ENCODE measurements at regions not wholly inside any gene's neighbourhood (a gene's known extent, or its start where the extent isn't known, plus 50 kb on each side); places are given as distances from the start of the nearest gene placed in this dataset.
A peak's percentile ranks its signal among the peaks of the same experiment; 100 is the strongest.

- Histone ChIP-seq H3K27ac (ENCODE audit: low read length) (no peak overlapping the region), H3K36me3 (ENCODE audit: control insufficient read depth, insufficient read depth, low read length) (no peaks in the 10 kb centered on the region), H3K4me1 (ENCODE audit: control insufficient read depth, insufficient read depth, low read length) (peaks cover 13% of the 10 kb centered on the region), H3K4me3 (ENCODE audit: low read length) (no peak overlapping the region), H3K9me3 (ENCODE audit: control insufficient read depth, insufficient read depth, low read length) (no peaks in the 10 kb centered on the region), H3K27me3 (ENCODE audit: control insufficient read depth, insufficient read depth, low read length) (no peaks in the 10 kb centered on the region)
- no peaks in the 10 kb centered on the region for H3K36me3 Mint-ChIP-seq
- no peak for TF ChIP-seq CTCF (IDR thresholded peaks at IDR 0.05)
- H3K27me3 Mint-ChIP-seq (ENCODE audit: low read depth in 2 of 2) = peaks cover 7 to 10% of the 10 kb centered on the region in 2 donors
- H3K27ac Mint-ChIP-seq = no peak overlapping the region
- intact Hi-C loops (cut with micrococcal nuclease) = no loop called here
- ATAC-seq = no peak
- DNase-seq = no peak
- H3K9me3 Mint-ChIP-seq = no peaks in the 10 kb centered on the region
- WGBS (ENCODE audit: insufficient coverage) = 91% methylated on average over 2 of the region's 2 CpGs
- H3K4me3 Mint-ChIP-seq = no peak overlapping the region
- peaks cover 13 to 18% of the 10 kb centered on the region in 2 donors for H3K4me1 Mint-ChIP-seq
Observed at GRCh38 chr5:61272688-61273087, 59.4 kb upstream of the ZSWIM6 start.

GRCh38 chr5:61273279-61273975 is 58.6 kb upstream of the ZSWIM6 start:
- no peaks in the 10 kb centered on the region for H3K9me3 Mint-ChIP-seq
- H3K27ac ChIP-seq (ENCODE audit: low read length) = no peak overlapping the region
- H3K4me1 ChIP-seq (ENCODE audit: control insufficient read depth, insufficient read depth, low read length) = peaks cover 13% of the 10 kb centered on the region
- H3K4me1 Mint-ChIP-seq = peaks cover 13 to 18% of the 10 kb centered on the region in 2 donors
- no peaks in the 10 kb centered on the region for H3K36me3 ChIP-seq (ENCODE audit: control insufficient read depth, insufficient read depth, low read length)
- no peaks in the 10 kb centered on the region for H3K27me3 ChIP-seq (ENCODE audit: control insufficient read depth, insufficient read depth, low read length)
- H3K36me3 Mint-ChIP-seq = no peaks in the 10 kb centered on the region
- DNase-seq (no peak), ATAC-seq (no peak)
- no peak overlapping the region for H3K4me3 ChIP-seq (ENCODE audit: low read length)
- peaks cover 7 to 10% of the 10 kb centered on the region in 2 donors for H3K27me3 Mint-ChIP-seq (ENCODE audit: low read depth in 2 of 2)
- 83% methylated on average over 1 of the region's 1 CpG for WGBS (ENCODE audit: insufficient coverage)
- intact Hi-C loops (cut with micrococcal nuclease) = no loop called here
- H3K4me3 Mint-ChIP-seq = no peak overlapping the region
- no peak for TF ChIP-seq CTCF (IDR thresholded peaks at IDR 0.05)
- H3K9me3 ChIP-seq (ENCODE audit: control insufficient read depth, insufficient read depth, low read length) = no peaks in the 10 kb centered on the region
- H3K27ac Mint-ChIP-seq = no peak overlapping the region

GRCh38 chr5:61274511-61274911 is 57.5 kb upstream of the ZSWIM6 start:
- H3K27ac Mint-ChIP-seq = no peak overlapping the region
- TF ChIP-seq CTCF (IDR thresholded peaks at IDR 0.05) = no peak
- intact Hi-C loops (cut with micrococcal nuclease) = no loop called here
- Histone ChIP-seq H3K4me1 (ENCODE audit: control insufficient read depth, insufficient read depth, low read length) (peaks cover 13% of the 10 kb centered on the region), H3K4me3 (ENCODE audit: low read length) (no peak overlapping the region), H3K9me3 (ENCODE audit: control insufficient read depth, insufficient read depth, low read length) (no peaks in the 10 kb centered on the region), H3K36me3 (ENCODE audit: control insufficient read depth, insufficient read depth, low read length) (no peaks in the 10 kb centered on the region), H3K27me3 (ENCODE audit: control insufficient read depth, insufficient read depth, low read length) (no peaks in the 10 kb centered on the region), H3K27ac (ENCODE audit: low read length) (no peak overlapping the region)
- H3K4me3 Mint-ChIP-seq = no peak overlapping the region
- H3K36me3 Mint-ChIP-seq = no peaks in the 10 kb centered on the region
- peaks cover 5 to 7% of the 10 kb centered on the region in 2 donors for H3K27me3 Mint-ChIP-seq (ENCODE audit: low read depth in 2 of 2)
- no peak for DNase-seq
- H3K4me1 Mint-ChIP-seq = peaks cover 12 to 13% of the 10 kb centered on the region in 2 donors
- H3K9me3 Mint-ChIP-seq = no peaks in the 10 kb centered on the region
- ATAC-seq = no peak

- peak; percentile 36 to 72 (median 46) for ATAC-seq
Observed at GRCh38 chr5:61275841-61276240, 56.2 kb upstream of the ZSWIM6 start.

More at GRCh38 chr5:61275841-61276240, 56.2 kb upstream of the ZSWIM6 start:
- Histone ChIP-seq H3K27me3 (ENCODE audit: control insufficient read depth, insufficient read depth, low read length) (no peaks in the 10 kb centered on the region), H3K9me3 (ENCODE audit: control insufficient read depth, insufficient read depth, low read length) (no peaks in the 10 kb centered on the region), H3K4me3 (ENCODE audit: low read length) (no peak overlapping the region), H3K4me1 (ENCODE audit: control insufficient read depth, insufficient read depth, low read length) (peaks cover 13% of the 10 kb centered on the region), H3K36me3 (ENCODE audit: control insufficient read depth, insufficient read depth, low read length) (no peaks in the 10 kb centered on the region), H3K27ac (ENCODE audit: low read length) (no peak overlapping the region)
- H3K4me1 Mint-ChIP-seq = peaks cover 13 to 17% of the 10 kb centered on the region in 2 donors
- H3K27ac Mint-ChIP-seq = peak overlapping the region in 1 of 2 donors; percentile 6
- peak in 1 of 2 donors; percentile 18 for DNase-seq
- no peak for TF ChIP-seq CTCF (IDR thresholded peaks at IDR 0.05)
- H3K36me3 Mint-ChIP-seq = no peaks in the 10 kb centered on the region
- H3K9me3 Mint-ChIP-seq = no peaks in the 10 kb centered on the region
- H3K27me3 Mint-ChIP-seq (ENCODE audit: low read depth in 2 of 2) = peaks cover 5 to 7% of the 10 kb centered on the region in 2 donors
- intact Hi-C loops (cut with micrococcal nuclease) = no loop called here
- WGBS (ENCODE audit: insufficient coverage) = 16% methylated on average over 8 of the region's 8 CpGs
- no peak overlapping the region for H3K4me3 Mint-ChIP-seq
